Hippocampal formation (tissue), 2 donors: ENCODE measurements at regions not wholly inside any gene's neighbourhood (a gene's known extent, or its start where the extent isn't known, plus 50 kb on each side); places are given as distances from the start of the nearest gene placed in this dataset.
"Not testable (repeated sequence)": the region's sequence is repeated elsewhere in the genome, so short reads cannot be mapped to it uniquely, and the experiment has no call there.

ENCODE experiments used
- DNase-seq, 2 donors: peaks; one replicate each; lab custom pipeline; 2025; lab: John Stamatoyannopoulos, UW

DNA sequence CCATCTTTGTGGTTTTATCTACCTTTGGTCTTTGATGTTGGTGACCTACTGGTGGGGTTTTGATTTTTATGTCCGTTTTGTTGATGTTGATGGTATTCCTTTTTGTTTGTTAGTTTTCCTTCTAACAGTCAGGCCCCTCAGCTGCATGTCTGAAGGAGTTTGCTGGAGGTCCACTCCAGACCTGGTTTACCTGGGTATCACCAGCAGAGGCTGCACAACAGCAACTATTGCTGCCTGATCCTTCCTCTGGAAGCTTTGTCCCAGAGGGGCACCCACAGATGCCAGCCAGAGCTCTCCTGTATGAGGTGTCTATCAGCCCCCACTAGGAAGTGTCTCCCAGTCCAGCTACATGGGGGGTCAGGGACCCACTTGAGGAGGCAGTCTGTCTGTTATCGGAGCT, 199.3 kb upstream of the WDFY3 start:
- no peak for DNase-seq

DNA sequence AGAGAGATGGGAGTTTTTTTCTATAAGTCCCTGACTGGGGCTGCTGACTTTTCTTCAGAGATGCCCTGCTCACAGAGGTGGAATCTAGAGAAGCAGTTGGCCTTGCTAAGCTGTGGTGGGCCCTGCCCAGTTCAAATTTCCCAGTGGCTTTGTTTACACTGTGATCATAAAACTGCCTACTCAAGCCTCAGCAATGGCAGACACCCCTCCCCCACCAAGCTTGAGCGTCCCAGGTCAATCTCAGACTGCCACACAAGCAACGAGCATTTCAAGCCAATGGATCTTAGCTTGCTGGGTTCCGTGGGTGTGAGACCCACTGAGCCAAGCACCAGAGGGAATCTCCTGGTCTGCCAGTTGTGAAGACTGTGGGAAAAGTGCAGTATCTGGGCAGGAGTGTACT, 199.8 kb upstream of the WDFY3 start:
- no peak for DNase-seq

DNA sequence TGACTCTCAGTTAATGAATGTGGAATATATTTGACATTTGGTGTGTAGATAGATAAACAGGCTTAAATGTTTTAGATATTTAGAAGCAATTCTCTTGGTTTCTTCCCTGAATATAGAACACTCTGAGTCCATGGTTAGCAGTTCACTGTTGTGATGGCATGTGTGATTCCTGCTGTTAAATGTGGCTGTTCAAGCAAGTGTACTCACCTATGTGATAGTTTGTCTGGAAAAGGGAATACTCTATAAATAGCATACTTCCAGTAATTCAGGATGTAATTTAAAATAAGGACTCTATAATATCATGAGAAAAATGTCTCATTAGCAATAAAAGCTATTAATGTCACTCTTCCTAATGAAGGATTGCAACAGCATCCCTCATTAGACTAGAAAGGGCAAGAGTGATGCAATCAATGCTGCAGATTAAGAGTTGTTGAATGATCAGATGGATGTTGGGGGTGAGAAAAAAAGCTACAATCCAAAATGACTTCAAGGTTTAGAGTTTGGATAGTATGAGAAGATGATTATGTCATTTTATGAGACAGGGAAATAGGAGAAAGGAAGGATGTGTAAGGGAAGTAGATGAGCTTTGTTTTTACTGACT, 201.8 kb upstream of the WDFY3 start:
- no peak for DNase-seq

DNA sequence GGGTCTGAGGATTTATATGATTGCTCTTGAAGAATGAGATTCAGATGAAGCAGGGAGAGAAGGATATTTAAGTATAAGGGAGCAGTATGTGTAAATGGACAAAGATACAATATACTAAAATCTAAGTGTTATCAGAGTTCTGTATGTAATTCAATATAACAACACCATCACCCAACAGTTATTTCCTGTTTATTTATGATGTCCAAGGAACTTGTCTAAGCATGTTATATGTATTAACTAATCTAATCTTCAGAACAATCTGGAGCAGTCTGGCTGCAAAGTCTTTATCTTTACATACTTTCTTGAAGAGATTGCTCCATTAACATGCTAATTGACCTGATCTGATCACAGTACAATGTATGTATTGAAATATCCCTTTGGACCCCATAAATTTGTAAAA, 203.8 kb upstream of the WDFY3 start:
- no peak for DNase-seq

DNA sequence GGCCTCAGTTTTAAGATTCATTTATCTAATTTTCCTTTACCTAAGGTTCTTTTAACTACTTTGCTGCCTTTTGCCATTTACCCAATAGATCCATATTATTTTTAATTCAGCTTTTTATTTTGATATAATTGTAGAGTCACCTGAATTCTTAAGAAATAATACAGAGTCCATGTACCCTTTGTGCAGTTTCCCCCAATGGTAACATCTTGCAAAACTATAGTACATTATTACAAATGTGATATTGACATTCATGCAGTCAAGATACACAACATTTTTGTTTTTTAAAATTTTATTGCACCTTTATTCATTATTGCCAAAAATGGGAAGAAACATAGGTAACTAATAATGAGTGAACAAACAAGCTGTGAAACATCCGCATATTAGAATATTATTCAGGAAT, 208.7 kb upstream of the WDFY3 start:
- DNase-seq = no peak

DNA sequence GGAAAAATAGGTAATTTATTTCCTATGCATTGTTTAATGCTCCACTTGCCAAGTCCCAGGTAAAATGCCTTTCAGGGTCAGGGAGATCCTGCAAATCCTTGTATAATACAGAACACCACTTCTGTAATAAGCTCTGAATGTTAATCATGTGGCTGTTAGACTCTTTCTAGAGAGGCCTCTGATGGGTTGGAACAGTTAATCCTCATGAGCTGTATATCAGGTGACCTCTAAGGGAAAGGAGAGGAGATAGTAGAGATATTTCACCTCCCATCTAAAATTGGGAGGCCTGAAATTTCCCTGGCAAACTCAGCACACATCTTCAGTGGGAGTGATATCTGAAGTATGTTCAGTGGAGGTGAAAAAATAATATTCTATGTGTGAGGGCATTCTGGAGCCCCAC, 210.6 kb upstream of the WDFY3 start:
- DNase-seq = no peak

DNA sequence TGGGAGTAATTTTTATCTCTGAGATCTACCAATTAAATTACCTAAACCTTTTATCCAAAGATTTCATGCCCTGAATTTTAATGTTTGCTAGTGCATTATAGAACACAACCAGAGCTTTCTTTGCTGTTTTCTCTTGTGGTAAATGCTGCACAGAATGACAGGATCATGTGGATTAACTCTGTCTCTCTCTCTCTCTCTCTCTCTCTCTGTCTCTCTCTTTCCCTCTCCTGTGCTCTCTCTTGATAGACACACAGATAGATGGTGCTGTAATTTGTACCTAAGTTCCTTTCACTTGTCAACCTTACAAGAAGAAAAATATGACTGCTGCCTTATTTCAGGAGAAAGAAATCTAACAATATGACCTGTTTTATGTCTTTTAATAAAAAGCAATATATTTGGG, 211.2 kb upstream of the WDFY3 start:
- no peak for DNase-seq

DNA sequence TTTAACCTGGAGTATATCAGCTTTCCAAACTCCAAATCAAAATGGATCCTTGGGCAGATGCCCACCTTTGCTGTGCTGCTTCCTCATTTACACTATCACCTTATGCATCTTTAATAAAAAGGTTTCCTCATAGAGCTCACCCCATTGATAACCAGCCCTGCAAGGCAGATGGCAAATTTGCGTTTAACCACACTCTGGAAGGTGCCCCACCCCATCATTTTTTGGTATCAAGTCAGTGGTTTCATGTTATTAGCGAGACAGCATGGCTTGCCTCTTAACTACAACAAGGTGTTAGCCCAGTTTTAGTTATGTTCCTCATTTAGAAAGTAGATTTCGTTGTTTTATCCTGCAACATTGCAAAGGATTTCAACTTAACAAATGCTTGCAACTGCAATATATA, 214.0 kb upstream of the WDFY3 start:
- DNase-seq = no peak

DNA sequence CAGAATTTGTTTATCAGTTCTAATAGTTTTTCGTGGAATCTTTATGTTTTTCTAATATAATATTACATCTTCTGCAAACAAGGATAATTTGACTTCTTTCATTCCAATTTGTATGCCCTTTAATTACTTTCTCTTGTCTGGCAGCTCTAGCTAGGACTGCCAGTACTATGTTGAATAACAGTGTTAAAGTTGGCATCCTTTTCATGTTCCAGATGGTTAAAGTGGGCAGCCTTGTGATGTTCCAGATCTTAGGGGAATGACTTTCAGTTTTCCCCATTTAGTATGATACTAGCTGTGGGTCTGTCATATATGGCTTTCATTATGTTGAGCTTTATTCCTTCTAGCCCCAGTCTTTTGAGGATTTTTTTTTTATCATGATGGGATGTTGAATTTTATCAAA, 220.6 kb upstream of the WDFY3 start:
- DNase-seq = peak in 1 of 2 donors; percentile 7

DNA sequence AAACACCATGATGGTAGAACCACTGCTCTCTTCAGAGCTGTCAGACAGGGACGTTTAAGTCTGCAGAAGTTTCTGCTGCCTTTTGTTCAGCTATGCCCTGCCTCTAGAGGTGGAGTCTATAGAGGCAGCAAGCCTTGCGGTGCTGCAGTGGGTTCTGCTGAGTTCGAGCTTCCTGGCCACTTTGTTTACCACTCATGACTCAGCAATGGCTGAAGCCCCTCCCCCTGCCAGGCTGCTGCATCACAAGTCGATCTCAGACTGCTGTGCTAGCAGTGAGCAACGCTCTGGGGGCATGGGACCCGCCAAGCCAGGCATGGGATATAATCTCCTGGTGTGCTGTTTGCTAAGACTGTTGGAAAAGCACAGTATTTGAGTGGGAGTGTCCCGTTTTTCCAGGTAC, 229.5 kb upstream of the WDFY3 start:
- not testable (repeated sequence) for DNase-seq

DNA sequence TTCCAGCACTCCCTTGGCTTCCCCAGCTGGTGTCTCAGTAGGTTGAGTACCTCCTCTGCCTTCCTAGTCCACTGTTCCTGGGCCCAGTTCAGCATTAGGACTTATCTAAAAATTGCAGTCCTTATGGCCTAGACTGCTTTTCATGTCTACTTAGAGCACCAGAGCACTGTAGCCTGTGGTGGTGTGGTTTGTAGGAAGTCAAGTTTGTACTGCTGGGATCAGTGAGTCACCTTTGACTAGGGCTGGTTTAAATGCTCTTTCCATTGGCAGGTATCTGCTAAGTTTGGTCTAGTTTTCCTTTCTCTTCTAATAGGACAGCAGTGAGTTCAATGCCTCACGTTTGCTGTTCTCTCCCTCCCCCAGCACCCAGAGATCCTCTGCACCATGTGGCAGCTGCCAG, 233.6 kb upstream of the WDFY3 start:
- DNase-seq = no peak

DNA sequence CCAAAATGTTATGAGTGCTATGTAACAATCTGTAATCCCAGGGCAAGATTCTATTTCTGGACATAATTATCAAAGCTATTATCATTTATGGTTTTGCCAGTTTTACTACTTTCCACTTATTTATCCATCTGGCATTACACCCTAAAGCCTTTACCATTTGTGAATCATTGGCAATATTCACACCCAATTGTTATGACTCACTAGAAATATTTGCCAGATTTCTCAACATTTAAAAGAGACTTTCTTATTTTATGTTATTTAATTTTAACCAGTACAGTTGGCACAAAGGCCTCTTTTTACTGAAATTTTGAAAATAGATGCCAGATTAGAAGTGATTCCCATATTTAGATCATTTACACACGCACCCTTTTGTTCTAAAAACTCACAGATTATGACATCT, 242.7 kb upstream of the WDFY3 start:
- no peak for DNase-seq

DNA sequence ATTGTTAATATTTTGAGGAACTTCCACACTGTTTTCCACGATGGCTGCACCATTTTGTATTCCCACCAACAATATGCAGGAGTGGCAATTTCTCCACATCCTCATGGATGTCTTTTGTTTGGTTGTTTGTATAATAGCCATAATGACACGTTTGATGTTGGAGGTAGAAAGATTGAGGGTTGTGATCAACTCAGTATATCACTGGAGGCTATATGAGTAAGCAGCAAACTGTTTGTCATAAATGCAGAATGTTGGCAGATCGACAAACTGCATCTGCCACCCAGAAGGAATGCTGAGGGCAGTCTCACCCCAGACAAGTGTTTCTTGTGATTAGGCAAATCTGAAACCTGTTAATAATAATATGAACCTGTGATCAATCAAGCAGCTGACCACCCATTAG, 243.9 kb upstream of the WDFY3 start:
- DNase-seq = no peak

DNA sequence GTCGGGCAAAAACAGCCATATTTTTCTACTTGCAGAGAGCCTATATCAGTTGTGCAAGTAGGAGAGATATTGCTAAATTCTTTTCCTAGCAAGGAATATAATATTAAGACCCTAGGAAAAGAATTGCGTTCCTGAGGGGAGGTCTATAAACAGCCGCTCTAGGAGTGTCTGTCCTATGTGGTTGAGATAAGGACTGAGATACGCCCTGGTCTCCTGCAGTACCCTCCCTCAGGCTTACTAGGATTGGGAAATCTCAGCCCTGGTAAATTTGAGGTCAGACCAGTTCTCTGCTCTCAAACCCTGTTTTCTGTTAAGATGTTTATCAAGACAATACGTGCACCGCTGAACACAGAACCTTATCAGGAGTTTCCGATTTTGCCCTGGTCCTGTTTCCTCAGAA, 250.1 kb upstream of the WDFY3 start:
- not testable (repeated sequence) for DNase-seq

DNA sequence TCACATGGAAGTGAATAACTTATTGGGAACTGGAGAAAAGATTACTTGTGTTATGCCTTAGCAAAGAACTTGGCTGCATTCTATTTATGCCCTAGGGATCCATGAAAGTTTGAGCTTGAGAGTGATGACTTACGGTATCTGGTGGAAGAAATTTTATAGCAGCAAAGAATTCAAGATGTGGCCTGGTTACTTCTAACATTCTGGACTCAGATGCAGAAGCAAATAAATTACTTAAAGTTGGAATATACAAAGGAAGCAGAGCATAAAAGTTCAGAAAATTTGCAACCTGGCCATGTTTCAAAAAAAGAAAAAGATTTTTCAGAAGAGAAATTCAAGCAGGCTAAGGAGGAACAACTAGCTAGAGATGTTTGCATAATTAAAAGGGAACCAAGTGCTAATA, 252.3 kb upstream of the WDFY3 start:
- no peak for DNase-seq

DNA sequence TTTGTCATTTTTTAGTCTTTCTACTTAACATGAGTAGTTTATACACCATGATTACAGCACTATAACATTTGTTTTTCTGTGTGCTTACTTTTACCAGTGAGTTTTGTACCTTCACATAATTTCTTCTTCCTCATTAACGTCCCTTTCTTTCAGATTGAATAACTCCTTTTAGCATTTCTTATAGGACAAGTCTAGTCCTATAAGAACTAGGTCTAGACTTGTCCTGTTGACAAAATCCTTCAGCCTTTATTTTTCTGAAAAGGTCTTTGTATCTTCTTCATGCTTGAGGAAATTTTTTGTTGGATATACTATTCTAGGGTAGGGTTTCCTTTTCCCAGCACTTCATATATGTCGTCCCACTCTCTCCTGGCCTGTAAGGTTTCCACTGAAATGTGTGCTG, 253.3 kb upstream of the ARHGAP24 start:
- DNase-seq = no peak

DNA sequence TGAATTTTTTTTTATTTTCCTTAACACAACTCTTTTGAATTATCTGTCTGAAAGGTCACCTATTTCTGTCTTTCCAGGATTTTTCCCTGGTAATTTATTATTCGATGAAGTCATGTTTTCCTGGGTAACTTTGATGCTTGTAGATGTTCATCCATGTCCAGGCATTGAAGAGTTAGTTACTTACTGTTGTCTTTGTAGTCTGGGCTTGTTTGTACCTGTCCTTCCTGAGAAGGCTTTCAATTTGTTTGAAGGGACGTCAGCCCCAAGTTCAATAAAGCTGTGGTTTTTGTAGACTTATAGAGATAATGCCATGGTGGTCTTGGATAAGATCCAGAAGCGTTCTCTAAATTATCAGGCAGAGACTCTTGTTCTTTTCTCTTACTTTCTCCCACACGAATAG, 252.4 kb upstream of the ARHGAP24 start:
- DNase-seq = no peak

DNA sequence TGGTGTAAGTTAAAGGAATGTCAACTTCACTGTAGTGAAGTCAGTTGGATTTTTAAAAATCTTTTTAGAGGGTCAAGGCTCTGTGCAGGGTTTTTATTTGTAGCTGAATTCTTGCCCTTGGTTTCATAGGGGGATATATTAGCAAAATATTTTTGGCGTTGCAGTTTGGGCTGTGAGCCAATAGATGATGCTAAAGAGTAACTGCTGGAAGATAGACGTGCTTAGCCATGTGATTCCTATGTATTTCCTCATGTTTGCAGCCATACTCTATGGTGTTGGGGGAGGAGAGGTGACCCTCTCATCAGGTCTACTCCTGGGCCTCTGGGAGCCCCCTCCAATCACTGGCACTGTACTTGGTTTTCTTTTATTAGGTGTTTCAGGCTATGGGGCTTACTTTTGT, 246.7 kb upstream of the ARHGAP24 start:
- no peak for DNase-seq

DNA sequence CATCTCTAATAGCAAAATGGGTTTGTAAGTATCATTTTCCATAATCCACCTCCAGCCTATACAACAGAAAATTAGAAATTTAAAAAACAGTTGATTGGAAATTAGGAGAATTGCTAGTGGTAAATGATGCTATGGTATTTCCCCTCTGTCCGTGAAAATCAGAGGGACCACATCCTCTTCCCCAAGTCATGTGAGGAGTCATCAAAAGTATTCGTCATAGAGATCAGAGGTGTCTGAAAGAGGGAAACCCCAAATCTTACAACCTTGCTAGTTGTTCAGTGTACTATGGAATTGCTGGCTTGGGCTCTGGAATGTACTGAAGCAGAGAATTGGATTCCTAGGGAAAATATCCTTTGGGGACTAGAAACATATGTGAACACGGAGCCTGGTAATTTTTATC, 241.4 kb upstream of the ARHGAP24 start:
- DNase-seq = no peak

DNA sequence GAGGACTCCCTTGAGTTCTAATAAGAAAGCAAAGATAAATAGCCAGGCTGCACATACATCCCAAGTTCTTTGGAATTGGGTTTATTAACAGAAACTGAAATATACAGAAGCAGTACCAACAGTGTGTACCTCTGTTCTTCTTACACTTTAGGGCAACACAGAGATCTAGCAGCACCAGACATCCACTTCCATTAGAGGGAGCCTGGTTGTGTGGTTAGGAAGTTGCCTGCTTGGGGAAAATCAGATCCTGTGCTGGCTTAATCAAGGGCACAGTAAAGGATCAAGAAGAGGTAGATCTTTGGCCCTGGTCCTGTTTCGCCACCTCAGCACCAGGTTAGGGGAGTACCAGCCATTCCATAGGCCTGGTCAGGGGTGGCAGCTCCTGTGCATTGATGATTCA, 231.1 kb upstream of the ARHGAP24 start:
- no peak for DNase-seq

DNA sequence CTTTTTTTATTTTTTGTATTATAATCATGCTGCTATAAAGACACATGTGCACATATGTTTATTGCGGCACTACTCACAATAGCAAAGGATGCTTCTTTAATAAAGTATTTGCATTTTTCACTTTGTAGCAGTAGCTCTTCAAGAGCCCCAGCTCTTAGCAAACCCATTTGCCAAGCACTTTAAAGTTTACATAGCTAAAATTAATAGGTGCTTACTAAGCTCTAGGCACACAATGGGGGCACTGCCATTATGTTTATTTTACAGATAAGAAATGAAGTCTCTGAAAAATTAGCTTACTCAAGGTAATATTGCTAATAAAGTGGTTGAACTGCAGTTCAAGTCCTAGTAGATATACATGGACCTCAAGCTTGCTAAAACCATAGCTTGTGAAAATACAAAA, 230.3 kb upstream of the ARHGAP24 start:
- no peak for DNase-seq

DNA sequence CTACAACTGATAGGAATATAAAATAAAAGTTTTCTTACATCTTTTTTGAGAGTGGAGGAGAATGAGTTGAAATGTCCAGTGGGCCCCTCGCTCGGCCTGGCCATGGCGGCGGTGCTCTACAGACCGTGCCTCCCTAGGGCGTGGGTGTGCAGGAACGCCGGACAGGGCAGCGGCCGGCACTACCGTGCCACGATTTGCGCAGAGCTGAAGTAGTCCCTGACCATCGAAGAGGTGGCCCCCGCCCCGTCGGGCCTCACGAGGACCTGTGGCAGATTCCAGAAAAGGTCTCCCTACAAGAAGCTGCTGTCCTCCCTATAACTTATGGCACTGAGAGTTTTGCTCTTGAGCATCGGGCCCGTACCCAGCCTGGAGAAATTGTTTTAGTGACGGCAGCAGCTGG, 228.9 kb upstream of the ARHGAP24 start:
- DNase-seq = no peak

DNA sequence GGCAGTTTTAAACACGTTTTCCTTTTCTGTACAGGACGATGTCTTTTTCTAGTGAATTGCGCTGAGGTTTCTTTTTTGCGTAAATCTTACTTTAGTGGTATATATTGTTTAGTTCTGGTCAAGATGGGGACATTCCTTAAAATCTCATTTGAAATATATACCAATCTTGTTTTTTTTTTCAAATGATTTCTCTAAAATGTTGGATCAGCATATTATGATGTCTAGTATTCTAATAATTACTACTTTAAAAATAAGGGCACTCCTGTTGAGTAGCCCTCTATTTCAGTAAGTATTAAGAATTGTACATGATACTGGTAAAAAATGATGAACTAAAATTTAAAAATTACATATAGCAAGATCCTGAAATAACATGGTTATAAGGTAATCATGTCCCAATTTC, 224.1 kb upstream of the ARHGAP24 start:
- DNase-seq = no peak

DNA sequence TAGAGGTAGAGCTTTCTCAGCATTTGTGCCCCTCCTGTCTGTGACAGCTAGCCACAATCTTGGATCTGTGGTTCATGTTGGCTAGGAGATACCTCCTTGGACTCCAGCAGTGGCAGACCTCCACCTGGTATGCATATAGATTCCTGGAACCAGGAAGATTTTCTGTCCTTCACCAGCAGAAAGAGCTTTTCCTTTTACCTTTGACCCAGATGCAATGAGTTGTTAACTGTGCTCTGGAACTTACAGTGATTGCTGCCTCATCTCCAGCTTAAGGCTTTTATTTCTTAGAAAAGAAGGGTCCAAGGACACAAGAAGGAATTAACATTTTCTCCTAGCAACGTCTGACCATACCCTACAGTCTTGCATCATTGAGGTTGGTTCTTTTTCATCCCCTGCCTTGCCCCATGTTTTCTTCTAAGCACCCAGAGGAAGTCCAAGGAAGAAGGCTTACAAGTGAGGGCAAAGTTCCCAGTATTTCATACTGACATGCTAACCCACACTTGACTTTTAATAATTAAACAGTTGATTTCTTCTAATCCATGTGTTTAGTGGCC, 217.1 kb upstream of the ARHGAP24 start:
- no peak for DNase-seq

DNA sequence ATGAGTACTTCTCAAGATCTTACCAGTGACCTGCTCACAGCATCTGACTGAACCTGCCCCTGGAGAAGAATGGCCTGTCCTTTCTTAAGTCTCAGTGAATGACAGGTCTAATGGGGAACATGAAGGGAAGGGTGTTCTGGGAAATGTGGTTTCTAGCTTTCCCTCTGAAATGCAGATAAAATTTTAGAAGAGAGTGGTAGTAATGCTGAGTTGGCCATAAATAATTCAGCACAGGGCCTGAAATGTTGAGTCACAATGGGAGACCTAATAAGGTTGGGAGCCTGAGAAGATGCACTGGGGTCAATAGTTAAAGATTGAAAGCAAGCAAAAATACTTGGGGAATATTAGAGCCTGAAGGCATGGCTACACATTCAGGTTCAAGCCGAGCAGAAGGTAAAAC, 214.9 kb upstream of the ARHGAP24 start:
- no peak for DNase-seq
